NCI-H510A (cell line): ENCODE measurements at regions not wholly inside any gene's neighbourhood (a gene's known extent, or its start where the extent isn't known, plus 50 kb on each side); places are given as distances from the start of the nearest gene placed in this dataset.

Experiments used
- DNase-seq: peaks from one replicate; lab custom pipeline; 2025; lab: John Stamatoyannopoulos, UW

- DNase-seq, result no peak
Measured at GRCh38 chr9:119487118-119487827, 118.0 kb upstream of the BRINP1 start.

DNA sequence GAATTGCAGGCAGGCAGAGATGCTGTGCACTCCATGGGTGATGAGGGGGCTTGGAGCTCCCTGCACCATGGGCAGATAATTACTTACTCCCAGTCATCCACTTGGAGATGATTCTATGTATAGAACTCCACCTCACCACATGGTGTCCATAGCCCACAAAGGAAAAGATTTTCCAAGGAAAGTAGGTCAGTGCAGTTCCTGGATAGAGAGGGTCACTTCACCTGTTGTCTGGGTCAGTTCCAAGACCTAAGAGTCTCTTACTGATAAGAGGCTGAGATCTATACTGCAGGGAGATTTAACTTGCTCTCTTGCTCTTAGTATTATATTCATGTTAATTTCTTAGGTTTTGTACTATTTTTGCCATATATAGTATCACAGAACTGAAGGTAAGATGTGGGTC, 113.9 kb upstream of the BRINP1 start:
- DNase-seq, result no peak

- no peak for DNase-seq
Measured at GRCh38 chr9:119477197-119477596, 108.0 kb upstream of the BRINP1 start.

DNA sequence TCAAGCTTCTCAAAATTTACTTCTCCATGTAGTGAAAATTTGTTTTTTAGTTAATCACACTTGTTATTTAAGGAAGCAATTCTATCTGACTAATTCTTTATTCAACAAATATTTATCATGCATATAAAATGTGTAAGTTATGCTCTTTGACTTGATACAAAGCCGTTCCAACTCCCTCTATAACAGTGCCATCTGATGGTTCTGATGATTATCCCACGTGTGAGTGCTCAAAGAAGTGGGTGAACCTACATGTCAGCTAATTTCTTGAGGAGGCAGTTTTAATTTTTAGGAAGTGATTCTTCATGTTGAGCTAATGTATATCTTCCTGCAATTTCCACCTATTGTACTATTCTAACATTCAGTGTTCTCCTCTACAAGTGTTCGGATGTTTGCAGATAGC, 88.8 kb upstream of the BRINP1 start:
- no peak for DNase-seq

DNA sequence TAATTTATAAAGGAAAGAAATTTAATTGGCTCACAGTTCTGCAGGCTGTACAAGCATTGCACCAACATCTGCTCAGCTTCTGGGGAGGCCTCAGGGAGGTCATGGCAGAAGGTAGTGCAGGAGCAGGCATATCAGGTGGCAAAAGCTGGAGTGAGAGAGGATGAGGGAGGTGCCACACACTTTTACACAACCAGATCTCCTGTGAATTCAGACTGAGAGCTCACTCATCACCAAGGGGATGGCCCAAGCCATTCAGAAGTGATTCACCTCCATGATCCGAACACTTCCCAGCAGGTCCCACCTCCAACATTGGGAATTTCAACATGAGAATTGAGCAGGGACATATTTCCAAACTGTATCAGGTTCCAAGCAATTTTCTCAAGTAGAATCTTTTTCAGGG, 84.7 kb upstream of the BRINP1 start:
- no peak for DNase-seq

DNA sequence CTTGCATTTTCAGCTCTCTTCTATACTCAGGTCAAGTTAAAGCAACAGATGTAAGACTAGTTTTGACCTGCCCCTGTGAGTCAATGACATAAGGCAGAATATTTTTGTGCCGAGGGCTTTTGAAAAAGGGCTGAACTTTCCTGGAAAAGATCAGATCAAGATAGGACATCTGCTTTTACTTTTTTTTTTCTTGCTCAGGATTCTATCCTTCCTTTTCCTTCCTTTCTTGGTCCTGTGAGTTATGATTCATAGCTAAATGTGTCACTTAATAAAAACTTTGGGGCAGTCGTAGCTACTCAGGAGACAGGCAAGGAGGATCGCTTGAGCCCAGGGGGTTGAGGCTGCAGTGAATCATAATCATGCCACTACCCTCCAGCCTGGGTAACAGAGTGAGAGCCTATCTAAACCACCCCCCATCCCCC, 84.3 kb upstream of the BRINP1 start:
- no peak for DNase-seq

- DNase-seq, result no peak
Measured at GRCh38 chr9:119451426-119451825, 82.2 kb upstream of the BRINP1 start.

- DNase-seq, result no peak
Measured at GRCh38 chr9:119443179-119443578, 73.9 kb upstream of the BRINP1 start.

DNA sequence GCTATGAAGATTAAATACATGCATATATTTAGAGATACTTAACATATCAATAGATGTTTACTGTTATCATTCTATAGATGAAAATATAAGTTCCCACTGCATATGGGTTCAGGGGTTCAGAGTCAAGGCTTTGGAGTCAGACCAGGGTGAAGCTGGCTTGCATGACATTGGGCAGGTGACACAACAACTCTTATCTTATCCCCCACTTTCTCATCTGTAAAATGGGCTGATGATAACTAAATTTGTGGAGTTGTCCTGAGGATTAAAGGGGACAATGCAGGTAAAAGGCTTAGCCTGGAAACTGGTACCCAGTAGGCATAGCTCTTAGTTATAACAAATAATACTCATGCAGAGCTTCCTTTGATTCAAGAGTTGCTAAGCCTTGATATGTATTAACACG, 72.6 kb upstream of the BRINP1 start:
- DNase-seq, result no peak

DNA sequence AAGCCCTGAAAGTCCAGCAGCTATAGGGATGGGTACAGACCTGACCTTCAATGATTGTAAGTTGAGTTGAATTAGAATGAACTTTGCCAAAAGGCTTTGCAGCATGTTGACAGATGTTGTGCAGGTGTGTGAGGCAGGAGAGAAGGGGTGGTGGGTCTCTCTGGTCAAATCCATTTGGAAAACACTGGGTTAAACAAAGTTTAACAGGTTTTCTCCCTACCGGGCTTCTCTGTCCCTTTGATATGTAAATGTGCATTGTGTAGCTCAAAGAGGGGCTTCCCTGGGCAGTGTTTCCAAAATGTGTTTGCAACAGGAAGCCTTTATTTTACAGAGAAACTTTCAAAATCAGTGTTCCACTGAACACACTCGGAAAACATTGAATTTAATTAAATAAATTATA, 72.1 kb upstream of the BRINP1 start:
- no peak for DNase-seq

DNA sequence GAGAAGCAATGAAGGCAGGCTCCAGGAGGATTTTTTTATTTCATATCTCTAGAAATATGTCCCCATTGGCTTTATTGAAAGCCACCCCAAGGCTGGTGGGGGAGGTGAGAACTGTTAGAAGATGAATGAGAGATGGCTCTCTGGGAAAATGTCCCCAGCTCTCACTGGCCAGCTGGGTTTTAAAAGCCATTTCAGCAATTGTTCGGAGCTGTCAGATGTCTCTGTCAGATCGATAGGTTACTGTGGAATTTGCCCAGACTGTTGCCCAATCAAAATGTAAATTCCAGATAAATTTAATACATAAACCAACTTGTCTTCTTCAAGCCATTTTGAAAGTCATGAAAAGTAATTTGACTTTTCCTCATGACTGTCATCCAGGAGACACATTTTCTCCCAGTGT, 67.0 kb upstream of the BRINP1 start:
- DNase-seq, result no peak

DNA sequence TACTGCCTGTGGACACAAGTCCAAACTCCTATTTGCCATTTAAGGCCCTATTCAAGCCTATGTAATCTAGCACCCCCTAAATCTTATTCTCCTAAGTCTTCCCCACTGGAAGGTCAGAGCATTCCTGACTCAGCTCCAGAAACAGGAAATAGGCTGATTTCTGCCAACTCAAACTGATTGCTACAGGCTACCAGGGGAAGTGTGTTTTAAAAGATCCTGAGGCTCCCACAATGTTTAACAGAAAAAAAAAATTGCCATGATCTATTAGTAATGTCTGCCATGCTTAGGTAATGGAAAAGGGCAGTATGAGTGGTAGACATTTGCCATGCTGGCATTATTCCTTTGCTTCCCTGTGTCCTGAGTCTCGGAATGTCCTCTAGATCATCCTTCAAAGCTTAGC, 65.8 kb upstream of the BRINP1 start:
- DNase-seq, result no peak

DNA sequence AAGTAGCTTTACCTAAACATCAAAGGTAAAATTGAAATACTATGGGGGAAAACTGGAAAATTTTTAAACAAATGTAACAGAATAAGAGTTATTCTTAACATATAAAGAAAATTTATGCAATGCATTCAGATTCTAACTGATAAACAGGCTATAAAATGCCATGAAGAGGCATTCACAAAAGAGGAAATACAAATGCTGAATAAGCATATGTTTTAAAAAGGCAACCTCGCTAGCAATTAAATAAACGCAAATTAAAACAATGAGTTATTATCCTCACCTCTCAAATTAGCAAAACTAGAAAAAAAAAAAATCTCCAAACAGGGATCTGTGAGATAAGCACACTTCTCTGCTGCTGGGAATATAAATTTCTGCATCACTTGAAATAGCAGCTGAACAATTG, 63.2 kb upstream of the BRINP1 start:
- DNase-seq, result no peak

DNA sequence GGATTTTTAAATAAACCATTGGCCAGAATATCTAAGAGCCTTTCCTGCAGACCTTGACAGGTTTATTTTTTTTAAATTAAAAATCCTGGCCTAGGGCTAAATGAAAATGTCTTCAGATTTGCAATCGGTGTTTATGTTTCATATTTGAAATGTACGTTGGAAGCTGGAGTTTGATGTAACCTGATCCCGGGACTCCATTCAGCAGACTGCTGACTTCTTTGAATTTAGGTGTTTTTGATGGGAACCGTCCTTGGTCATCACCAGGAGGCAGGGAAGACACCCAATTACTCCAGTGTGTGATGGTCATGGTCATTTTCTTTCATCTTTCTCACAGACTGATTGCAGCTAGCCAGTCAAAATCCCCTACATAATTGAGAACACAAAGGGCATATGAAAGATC, 60.1 kb upstream of the BRINP1 start:
- no peak for DNase-seq

- DNase-seq, result no peak
Measured at GRCh38 chr9:119420231-119420630, 51.0 kb upstream of the BRINP1 start.
